ENCODE measurements at regions not wholly inside any gene's neighbourhood (a gene's known extent, or its start where the extent isn't known, plus 50 kb on each side); places are given as distances from the start of the nearest gene placed in this dataset.

DNA sequence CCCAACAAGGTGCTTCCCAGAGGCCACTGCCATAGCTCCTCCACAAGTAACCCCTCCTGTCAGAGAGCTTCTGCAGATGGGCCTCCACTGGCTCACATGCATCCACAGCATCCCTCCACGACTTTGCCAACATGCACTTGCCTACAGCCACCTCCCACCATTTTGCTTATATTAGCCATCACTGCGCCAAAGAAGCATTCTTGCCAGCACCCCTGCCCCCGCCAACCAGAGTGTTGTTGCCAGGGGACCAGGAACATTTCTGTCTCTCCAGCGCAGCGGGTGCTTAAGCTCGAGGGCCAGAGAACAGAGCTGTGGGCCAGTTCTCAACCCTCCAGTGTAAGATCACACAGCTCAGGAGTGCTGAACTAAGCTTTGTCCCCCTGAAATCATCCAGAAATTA lies 517.6 kb downstream of the PABPC4L start:
- TF ChIP-seq, protein P1, sequence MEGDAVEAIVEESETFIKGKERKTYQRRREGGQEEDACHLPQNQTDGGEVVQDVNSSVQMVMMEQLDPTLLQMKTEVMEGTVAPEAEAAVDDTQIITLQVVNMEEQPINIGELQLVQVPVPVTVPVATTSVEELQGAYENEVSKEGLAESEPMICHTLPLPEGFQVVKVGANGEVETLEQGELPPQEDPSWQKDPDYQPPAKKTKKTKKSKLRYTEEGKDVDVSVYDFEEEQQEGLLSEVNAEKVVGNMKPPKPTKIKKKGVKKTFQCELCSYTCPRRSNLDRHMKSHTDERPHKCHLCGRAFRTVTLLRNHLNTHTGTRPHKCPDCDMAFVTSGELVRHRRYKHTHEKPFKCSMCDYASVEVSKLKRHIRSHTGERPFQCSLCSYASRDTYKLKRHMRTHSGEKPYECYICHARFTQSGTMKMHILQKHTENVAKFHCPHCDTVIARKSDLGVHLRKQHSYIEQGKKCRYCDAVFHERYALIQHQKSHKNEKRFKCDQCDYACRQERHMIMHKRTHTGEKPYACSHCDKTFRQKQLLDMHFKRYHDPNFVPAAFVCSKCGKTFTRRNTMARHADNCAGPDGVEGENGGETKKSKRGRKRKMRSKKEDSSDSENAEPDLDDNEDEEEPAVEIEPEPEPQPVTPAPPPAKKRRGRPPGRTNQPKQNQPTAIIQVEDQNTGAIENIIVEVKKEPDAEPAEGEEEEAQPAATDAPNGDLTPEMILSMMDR (IDR thresholded peaks at IDR 0.05 in 8 of 11, conservative IDR thresholded peaks at IDR 0.05 in 3 of 11) = no peak
- TF ChIP-seq POLR2A (IDR thresholded peaks at IDR 0.05) (no peak), POLR2AphosphoS5 (IDR thresholded peaks at IDR 0.05) (no peak)
